H9 (cell line): ENCODE measurements at regions not wholly inside any gene's neighbourhood (a gene's known extent, or its start where the extent isn't known, plus 50 kb on each side); places are given as distances from the start of the nearest gene placed in this dataset.

Experiments used
- DNase-seq: peaks from one replicate; pipeline ENCODE4 v3.0.0-alpha.2; 2017
- H2AFZ ChIP-seq: one replicate; pipeline ENCODE4 v1.6.1; 2013; ENCODE audit warnings: mild to moderate bottlenecking, low read length, control low read depth, moderate library complexity
- H2AK5ac ChIP-seq: 2 replicates; pipeline ENCODE4 v1.6.1; 2013; ENCODE audit warnings: low read length, control low read depth, mixed read lengths; ENCODE audit not compliant: insufficient read length
- H2BK120ac ChIP-seq: one replicate; pipeline ENCODE4 v1.6.1; 2013; ENCODE audit warnings: low read depth, mild to moderate bottlenecking, low read length, control low read depth, inconsistent platforms; ENCODE audit not compliant: poor library complexity, severe bottlenecking
- H2BK12ac ChIP-seq: 2 replicates; pipeline ENCODE4 v1.6.1; 2013; ENCODE audit warnings: low read length, control low read depth, mixed read lengths, low read depth; ENCODE audit not compliant: insufficient read length
- H2BK15ac ChIP-seq: 2 replicates; pipeline ENCODE4 v1.6.1; 2013; ENCODE audit warnings: low read depth, low read length, control low read depth
- H2BK20ac ChIP-seq: one replicate; pipeline ENCODE4 v1.6.1; 2013; ENCODE audit warnings: low read depth, mild to moderate bottlenecking, low read length, control low read depth, inconsistent platforms; ENCODE audit not compliant: poor library complexity, severe bottlenecking
- H2BK5ac ChIP-seq: 2 replicates; pipeline ENCODE4 v1.6.1; 2013; ENCODE audit warnings: low read length, control low read depth, mixed read lengths; ENCODE audit not compliant: insufficient read length
- H3K14ac ChIP-seq: 2 replicates; pipeline ENCODE4 v1.6.1; 2013; ENCODE audit warnings: low read length, control low read depth; ENCODE audit not compliant: insufficient read depth
- H3K18ac ChIP-seq: 2 replicates; pipeline ENCODE4 v1.6.1; 2013; ENCODE audit warnings: low read depth, mild to moderate bottlenecking, mixed read lengths, low read length, control low read depth; ENCODE audit not compliant: insufficient read length
- H3K23ac ChIP-seq: 2 replicates; pipeline ENCODE4 v1.6.1; 2013; ENCODE audit warnings: low read length, control low read depth, mixed read lengths, low read depth; ENCODE audit not compliant: insufficient read length
- H3K23me2 ChIP-seq: 2 replicates; pipeline ENCODE4 v1.6.1; 2013; ENCODE audit warnings: low read depth, mild to moderate bottlenecking, mixed read lengths, low read length, control low read depth; ENCODE audit not compliant: insufficient read length, poor library complexity, severe bottlenecking
- H3K27ac ChIP-seq: 2 replicates; pipeline ENCODE4 v1.5.1; 2013; ENCODE audit warnings: low read length, control low read depth, mixed read lengths, low read depth; ENCODE audit not compliant: insufficient read length
- H3K27me3 ChIP-seq: 2 replicates; pipeline ENCODE4 v1.6.1; 2013; ENCODE audit warnings: low read length, control low read depth, inconsistent platforms; ENCODE audit not compliant: insufficient read depth
- H3K4ac ChIP-seq: 2 replicates; pipeline ENCODE4 v1.6.1; 2013; ENCODE audit warnings: low read depth, mild to moderate bottlenecking, control low read depth, inconsistent platforms, low read length, moderate library complexity
- H3K4me1 ChIP-seq: 2 replicates; pipeline ENCODE4 v1.6.1; 2013; ENCODE audit warnings: low read length, control low read depth, inconsistent platforms; ENCODE audit not compliant: insufficient read depth
- H3K4me2 ChIP-seq: 2 replicates; pipeline ENCODE4 v1.6.1; 2013; ENCODE audit warnings: low read length, control low read depth, mixed read lengths; ENCODE audit not compliant: insufficient read length, insufficient read depth
- H3K56ac ChIP-seq: 2 replicates; pipeline ENCODE4 v1.6.1; 2013; ENCODE audit warnings: low read depth, mild to moderate bottlenecking, mixed read lengths, low read length, control low read depth; ENCODE audit not compliant: insufficient read length
- H3K79me1 ChIP-seq: 2 replicates; pipeline ENCODE4 v1.6.1; 2013; ENCODE audit warnings: low read depth, mild to moderate bottlenecking, moderate library complexity, low read length, control low read depth, inconsistent platforms; ENCODE audit not compliant: insufficient read depth, poor library complexity, severe bottlenecking
- H3K79me2 ChIP-seq: 2 replicates; pipeline ENCODE4 v1.6.1; 2013; ENCODE audit warnings: low read length, control low read depth, inconsistent platforms; ENCODE audit not compliant: insufficient read depth
- H3K9ac ChIP-seq: 2 replicates; pipeline ENCODE4 v1.6.1; 2013; ENCODE audit warnings: low read length, control low read depth, mixed read lengths; ENCODE audit not compliant: insufficient read length; ENCODE audit errors: extremely low read depth
- H3K9me3 ChIP-seq: one replicate; pipeline ENCODE4 v1.6.1; 2013; ENCODE audit warnings: low read depth, low read length, inconsistent platforms; ENCODE audit not compliant: control insufficient read depth
- H3T11ph ChIP-seq: one replicate; pipeline ENCODE4 v1.6.1; 2013; ENCODE audit warnings: mild to moderate bottlenecking, low read length, control low read depth, inconsistent platforms
- H4K20me1 ChIP-seq: one replicate; pipeline ENCODE4 v1.6.1; 2013; ENCODE audit not compliant: control insufficient read depth, insufficient read length, insufficient read depth
- H4K5ac ChIP-seq: 2 replicates; pipeline ENCODE4 v1.6.1; 2013; ENCODE audit warnings: low read depth, mild to moderate bottlenecking, mixed read lengths, low read length, control low read depth; ENCODE audit not compliant: insufficient read length
- H4K8ac ChIP-seq: replicated peaks from 2 replicates; pipeline ENCODE4 v1.6.1; 2013; ENCODE audit warnings: low read length, control low read depth, mixed read lengths, low read depth; ENCODE audit not compliant: insufficient read length
- H4K91ac ChIP-seq: 2 replicates; pipeline ENCODE4 v1.6.1; 2013; ENCODE audit warnings: low read depth, mild to moderate bottlenecking, moderate library complexity, mixed read lengths, low read length, control low read depth; ENCODE audit not compliant: insufficient read length
- H3K27ac Mint-ChIP-seq, 3 experiments: 2 replicates in 2 of 3; 3 replicates in 1 of 3; pipeline ENCODE4 v1.8.0; 2020 to 2021; ENCODE audit warnings: mixed read lengths in 3 of 3, mild to moderate bottlenecking in 1 of 3, moderate library complexity in 1 of 3
- H3K27me3 Mint-ChIP-seq: 2 replicates; pipeline ENCODE4 v1.8.0; 2021; ENCODE audit warnings: low read depth, mild to moderate bottlenecking, moderate library complexity, mixed read lengths
- H3K36me3 Mint-ChIP-seq, 3 experiments: 2 replicates in 2 of 3; 3 replicates in 1 of 3; pipeline ENCODE4 v1.8.0; 2020 to 2021; ENCODE audit warnings: low read depth in 3 of 3, mixed read lengths in 3 of 3; ENCODE audit not compliant: insufficient read depth in 1 of 3
- H3K4me1 Mint-ChIP-seq, 2 experiments: 2 replicates each; pipeline ENCODE4 v1.8.0; 2020; ENCODE audit warnings: mixed read lengths in 2 of 2
- H3K4me3 Mint-ChIP-seq, 2 experiments: 2 replicates in 1 of 2; 3 replicates in 1 of 2; pipeline ENCODE4 v1.8.0; 2020 to 2021; ENCODE audit warnings: mild to moderate bottlenecking in 2 of 2, mixed read lengths in 2 of 2, moderate library complexity in 1 of 2
- H3K9me3 Mint-ChIP-seq, 2 experiments: 2 replicates in 1 of 2; 3 replicates in 1 of 2; pipeline ENCODE4 v1.8.0; 2020; ENCODE audit warnings: mild to moderate bottlenecking in 2 of 2, mixed read lengths in 2 of 2, moderate library complexity in 1 of 2
- CTCF ChIP-seq: fragments of 200-600 bp; sonication (generic); conservative IDR thresholded peaks from 3 replicates; pipeline ENCODE4 v1.8.0; 2021; ENCODE audit warnings: antibody characterized with exemption, mild to moderate bottlenecking
- WGBS: extraction: QIAGEN DNeasy Blood & Tissue Kit; methylation state at CpG from one replicate; pipeline ENCODE4 v1.1.7; 2013; ENCODE audit warnings: missing lambda C conversion rate, low lambda C conversion rate, mixed read lengths; ENCODE audit not compliant: insufficient read length; ENCODE audit errors: extremely low coverage; 5-methylcytosine and 5-hydroxymethylcytosine counted together

GRCh38 chr12:25332143-25332542, 81.4 kb upstream of the KRAS start:
- DNase-seq, result no peak
- H3K4me3 Mint-ChIP-seq, result no peak overlapping the region
- H3T11ph ChIP-seq, result no peak overlapping the region
- no peaks in the 10 kb centered on the region for H3K36me3 Mint-ChIP-seq
- no peak overlapping the region for H3K27ac ChIP-seq
- no peaks in the 10 kb centered on the region for H3K23me2 ChIP-seq
- H3K14ac ChIP-seq, result no peak overlapping the region
- no peaks in the 10 kb centered on the region for H3K9me3 ChIP-seq
- no peaks in the 10 kb centered on the region for H3K27me3 ChIP-seq
- H4K8ac ChIP-seq, result no peak overlapping the region
- H4K91ac ChIP-seq, result no peak overlapping the region
- no peak overlapping the region for H3K4ac ChIP-seq
- no peaks in the 10 kb centered on the region for H3K9me3 Mint-ChIP-seq
- H3K56ac ChIP-seq, result no peak overlapping the region
- no peaks in the 10 kb centered on the region for H3K79me2 ChIP-seq
- H2BK20ac ChIP-seq, result no peak overlapping the region
- H2BK15ac ChIP-seq, result no peak overlapping the region
- no peak overlapping the region for H3K18ac ChIP-seq
- H2BK5ac ChIP-seq, result no peak overlapping the region
- H3K4me1 ChIP-seq, result no peaks in the 10 kb centered on the region
- H3K9ac ChIP-seq, result no peak overlapping the region
- H3K23ac ChIP-seq, result no peak overlapping the region
- H2AK5ac ChIP-seq, result no peak overlapping the region
- H4K5ac ChIP-seq, result no peak overlapping the region
- H3K4me2 ChIP-seq, result no peak overlapping the region
- no peaks in the 10 kb centered on the region for H4K20me1 ChIP-seq
- H3K4me1 Mint-ChIP-seq, result 0 out of 4 replicates have a peak, but pooled peaks cover 0 to 5% of the 10 kb centered on the region in 2 experiments
- H3K79me1 ChIP-seq, result no peaks in the 10 kb centered on the region
- H2BK120ac ChIP-seq, result no peak overlapping the region
- H2BK12ac ChIP-seq, result no peak overlapping the region
- no peak for TF ChIP-seq CTCF
- no CpG with 5 or more reads among the region's 3 CpGs for WGBS
- no peaks in the 10 kb centered on the region for H3K27me3 Mint-ChIP-seq
- H2AFZ ChIP-seq, result no peak overlapping the region
- no peak overlapping the region for H3K27ac Mint-ChIP-seq
